ENCODE measurements at regions not wholly inside any gene's neighbourhood (a gene's known extent, or its start where the extent isn't known, plus 50 kb on each side); places are given as distances from the start of the nearest gene placed in this dataset.

- TF ChIP-seq EZH2 (IDR thresholded peaks at IDR 0.05) (no peak), POLR2A (IDR thresholded peaks at IDR 0.05; ENCODE audit: borderline replicate concordance, extremely low read depth, insufficient read depth, insufficient read length) (no peak), CTCF (IDR thresholded peaks at IDR 0.05 in 2 of 3, conservative IDR thresholded peaks at IDR 0.05 in 1 of 3; ENCODE audit: borderline replicate concordance in 1 of 3, insufficient read depth in 1 of 3, low read depth in 2 of 3, low read length in 2 of 3) (no peak), RAD21 (IDR thresholded peaks at IDR 0.05; ENCODE audit: low read depth) (no peak), ZBTB33 (IDR thresholded peaks at IDR 0.05; ENCODE audit: extremely low read depth, insufficient replicate concordance, low read length) (no peak), ELF1 (IDR thresholded peaks at IDR 0.05; ENCODE audit: borderline replicate concordance, low read depth) (no peak), ZFX (IDR thresholded peaks at IDR 0.05) (no peak), REST (IDR thresholded peaks at IDR 0.05; ENCODE audit: low read depth) (no peak), EZH2phosphoT487 (IDR thresholded peaks at IDR 0.05; ENCODE audit: borderline replicate concordance) (no peak), ZNF274 (IDR thresholded peaks at IDR 0.05; ENCODE audit: low read depth, low read length) (no peak), POLR2AphosphoS5 (IDR thresholded peaks at IDR 0.05; ENCODE audit: low read depth, low read length) (no peak)
These were observed 171.4 kb downstream of the RBFOX3 start for GRCh38 chr17:79439493-79439892.
